B cell (primary cell): ENCODE measurements at regions not wholly inside any gene's neighbourhood (a gene's known extent, or its start where the extent isn't known, plus 50 kb on each side); places are given as distances from the start of the nearest gene placed in this dataset.

ENCODE experiments used
- ATAC-seq: fragments of 200-7000 bp; cut with Tn5 transposase; one replicate; pipeline ENCODE4 v1.10.0; 2021; ENCODE audit warnings: low read depth, mild to moderate bottlenecking, moderate number of reproducible peaks, moderate library complexity
- CTCF ChIA-PET: fragments of 350-600 bp; sonication (Branson Sonifier 250); formaldehyde crosslinking; loops from one replicate; lab custom pipeline; 2021; ENCODE audit warnings: antibody characterized with exemption, inconsistent platforms; lab: Charles Lee
- POLR2A ChIA-PET: fragments of 350-600 bp; sonication (Branson Sonifier 250); formaldehyde crosslinking; loops from one replicate; lab custom pipeline; 2021; ENCODE audit warnings: antibody characterized with exemption; lab: Charles Lee
- DNase-seq: peaks from one replicate; pipeline ENCODE4 v3.0.0; 2013
- H2AFZ ChIP-seq: 2 replicates; pipeline ENCODE4 v1.6.1; 2012; ENCODE audit warnings: mild to moderate bottlenecking, low read depth, low read length; ENCODE audit not compliant: insufficient read depth, poor library complexity, severe bottlenecking
- H3K27ac ChIP-seq, 2 donors: 1 replicate in 1 of 2; 2 replicates in 1 of 2; pipeline ENCODE4 v1.5.1; 2012 to 2013; ENCODE audit warnings: low read length in 2 of 2, mild to moderate bottlenecking in 2 of 2, moderate library complexity in 1 of 2
- H3K27me3 ChIP-seq, 4 experiments: fragments of 200-600 bp in 1 of 4; sonication (generic) in 1 of 4; replicated peaks in 1 of 4; 1 replicate in 2 of 4; 2 replicates in 2 of 4; pipeline versions ENCODE4 v1.6.1 to v1.7.0; 2013 to 2016; ENCODE audit warnings: low read length in 3 of 4, mild to moderate bottlenecking in 2 of 4, mixed read lengths in 1 of 4, moderate library complexity in 1 of 4; ENCODE audit not compliant: insufficient read depth in 4 of 4, control insufficient read depth in 3 of 4; ENCODE audit errors: control extremely low read depth in 1 of 4
- H3K36me3 ChIP-seq, 2 experiments: replicated peaks in 1 of 2; 1 replicate in 1 of 2; 2 replicates in 1 of 2; pipeline versions ENCODE4 v1.6.1 to v1.7.1; 2013; ENCODE audit warnings: low read length in 1 of 2; ENCODE audit not compliant: insufficient read depth in 2 of 2, control insufficient read depth in 1 of 2; ENCODE audit errors: control extremely low read depth in 1 of 2, extremely low read depth in 1 of 2
- H3K4me1 ChIP-seq, 2 donors: fragments of 200-600 bp in 1 of 2; sonication (generic) in 1 of 2; 1 replicate in 1 of 2; 2 replicates in 1 of 2; pipeline versions ENCODE4 v1.5.1 to v1.6.1; 2013 to 2017; ENCODE audit warnings: low read length in 2 of 2; ENCODE audit not compliant: control insufficient read depth in 2 of 2, insufficient read depth in 2 of 2
- H3K4me2 ChIP-seq: replicated peaks from 2 replicates; pipeline ENCODE3; 2012; ENCODE audit warnings: mild to moderate bottlenecking, low read depth, low read length; ENCODE audit not compliant: poor library complexity, severe bottlenecking
- H3K4me3 ChIP-seq, 5 experiments: fragments of 200-600 bp in 1 of 5; sonication (generic) in 1 of 5; 1 replicate in 3 of 5; 2 replicates in 2 of 5; pipeline versions ENCODE4 v1.5.1 to v1.7.0; 2011 to 2016; ENCODE audit warnings: low read length in 4 of 5, mild to moderate bottlenecking in 4 of 5, low read depth in 2 of 5, control low read depth in 1 of 5, moderate library complexity in 1 of 5; ENCODE audit not compliant: insufficient read depth in 1 of 5; ENCODE audit errors: control extremely low read depth in 1 of 5, extremely low read depth in 1 of 5
- H3K79me2 ChIP-seq: fragments of 200-600 bp; sonication (generic); one replicate; pipeline ENCODE4 v1.6.0; 2016; ENCODE audit warnings: low read length; ENCODE audit not compliant: control insufficient read depth, insufficient read depth
- H3K9ac ChIP-seq: fragments of 200-600 bp; sonication (generic); 2 replicates; pipeline ENCODE4 v1.6.1; 2017; ENCODE audit warnings: mild to moderate bottlenecking, low read length, moderate library complexity
- H3K9me3 ChIP-seq, 3 donors: one replicate each; pipeline versions ENCODE4 v1.6.1 to v1.7.1; 2013; ENCODE audit warnings: low read length in 2 of 3; ENCODE audit not compliant: control insufficient read depth in 2 of 3, insufficient read depth in 1 of 3; ENCODE audit errors: control extremely low read depth in 1 of 3
- H4K20me1 ChIP-seq: 2 replicates; pipeline ENCODE4 v1.6.0; 2012; ENCODE audit warnings: mild to moderate bottlenecking, low read length; ENCODE audit not compliant: insufficient read depth, control insufficient read depth, poor library complexity, severe bottlenecking
- H3K27ac Mint-ChIP-seq: one replicate; pipeline ENCODE4 v1.8.0; 2021; ENCODE audit warnings: mixed read lengths
- H3K27me3 Mint-ChIP-seq: one replicate; pipeline ENCODE4 v1.8.0; 2021; ENCODE audit warnings: mixed read lengths
- H3K4me1 Mint-ChIP-seq: one replicate; pipeline ENCODE4 v1.8.0; 2021; ENCODE audit warnings: mixed read lengths
- H3K4me3 Mint-ChIP-seq: one replicate; pipeline ENCODE4 v1.8.0; 2021; ENCODE audit warnings: mixed read lengths
- H3K9me3 Mint-ChIP-seq: one replicate; pipeline ENCODE4 v1.8.0; 2022; ENCODE audit warnings: mixed read lengths; ENCODE audit not compliant: insufficient read depth
- CTCF ChIP-seq: fragments of 200-600 bp; IDR thresholded peaks from one replicate; pipeline ENCODE4 v1.8.0; 2022; ENCODE audit warnings: antibody characterized with exemption, mild to moderate bottlenecking
- EZH2 ChIP-seq: IDR thresholded peaks from 2 replicates; pipeline ENCODE4 v1.6.1; 2012; ENCODE audit warnings: borderline replicate concordance, low read depth, mild to moderate bottlenecking, moderate library complexity, low read length; ENCODE audit not compliant: insufficient read depth, poor library complexity, severe bottlenecking
- WGBS: methylation state at CpG from one replicate; pipeline ENCODE4 v1.1.5; 2013; ENCODE audit warnings: missing lambda C conversion rate; ENCODE audit not compliant: insufficient coverage; 5-methylcytosine and 5-hydroxymethylcytosine counted together
- intact Hi-C: fragments of 100-400 bp; cut with micrococcal nuclease; formaldehyde crosslinking; loops from one replicate; pipeline ENCODE4 v1.10.0; 2022

GRCh38 chr7:67392596-67393438 is 396.2 kb downstream of the TYW1 start:
- Histone ChIP-seq H3K27ac (no peak overlapping the region), H3K9me3 (peaks cover 0 to 10% (median 0%) of the 10 kb centered on the region in 3 donors), H3K9ac (no peak overlapping the region), H3K4me1 (no peaks in the 10 kb centered on the region), H2AFZ (no peak overlapping the region), H3K4me2 (no peak overlapping the region), H4K20me1 (no peaks in the 10 kb centered on the region), H3K27me3 (no peaks in the 10 kb centered on the region), H3K36me3 (no peaks in the 10 kb centered on the region), H3K4me3 (no peak overlapping the region), H3K79me2 (no peaks in the 10 kb centered on the region)
- 72% methylated on average over 11 of the region's 16 CpGs for WGBS
- Mint-ChIP-seq H3K9me3 (peaks cover 2% of the 10 kb centered on the region), H3K27ac (no peak overlapping the region), H3K27me3 (no peaks in the 10 kb centered on the region), H3K4me1 (no peaks in the 10 kb centered on the region), H3K4me3 (no peak overlapping the region)
- DNase-seq (no peak), ATAC-seq (no peak)
- POLR2A ChIA-PET: no interaction called here
- intact Hi-C loops: no loop called here
- TF ChIP-seq EZH2: no peak
- no peak for TF ChIP-seq CTCF
- CTCF ChIA-PET: interaction anchor here (1.7 kb wide), 1 partner anchor 14 kb away, joined by 4 read pairs; no protein-coding TSS in a partner anchor

GRCh38 chr7:67393903-67394302 is 397.3 kb downstream of the TYW1 start:
- H3K9ac ChIP-seq: no peak overlapping the region
- ChIA-PET POLR2A (no interaction called here), CTCF (interaction anchor here (2.6 kb wide), 1 partner anchor 15 kb away, joined by 7 read pairs; no protein-coding TSS in a partner anchor)
- H3K9me3 Mint-ChIP-seq: peaks cover 6% of the 10 kb centered on the region
- no peak overlapping the region for H3K4me3 Mint-ChIP-seq
- no peak overlapping the region for H3K4me2 ChIP-seq
- no peak for ATAC-seq
- intact Hi-C loops: no loop called here
- no peaks in the 10 kb centered on the region for H3K27me3 Mint-ChIP-seq
- H3K4me1 Mint-ChIP-seq: no peaks in the 10 kb centered on the region
- H3K27ac ChIP-seq: no peak overlapping the region
- H4K20me1 ChIP-seq: no peaks in the 10 kb centered on the region
- H3K4me3 ChIP-seq: no peak overlapping the region
- H3K36me3 ChIP-seq: no peaks in the 10 kb centered on the region
- DNase-seq: no peak
- no peaks in the 10 kb centered on the region for H3K79me2 ChIP-seq
- WGBS: 88% methylated on average over 1 of the region's 1 CpG
- H3K27me3 ChIP-seq: no peaks in the 10 kb centered on the region
- TF ChIP-seq EZH2 (no peak), CTCF (no peak)
- H3K4me1 ChIP-seq: no peaks in the 10 kb centered on the region
- peaks cover 0 to 21% (median 0%) of the 10 kb centered on the region in 3 donors for H3K9me3 ChIP-seq
- no peak overlapping the region for H2AFZ ChIP-seq
- H3K27ac Mint-ChIP-seq: no peak overlapping the region
